GM18519 (cell line): ENCODE measurements at regions not wholly inside any gene's neighbourhood (a gene's known extent, or its start where the extent isn't known, plus 50 kb on each side); places are given as distances from the start of the nearest gene placed in this dataset.
A peak's percentile ranks its signal among the peaks of the same experiment; 100 is the strongest.

Source experiments
- ATAC-seq: cut with Tn5 transposase; IDR thresholded peaks from one replicate; pipeline ENCODE4 v1.9.1; 2021; ENCODE audit warnings: mild to moderate bottlenecking, moderate library complexity; ENCODE audit not compliant: unreplicated experiment, low FRiP score

- ATAC-seq, result no peak
Observed at GRCh38 chr2:196427986-196428634, 211.4 kb upstream of the CCDC150 start.

GRCh38 chr2:196431076-196431475 lies 208.4 kb upstream of the CCDC150 start:
- no peak for ATAC-seq

- no peak for ATAC-seq
Observed at GRCh38 chr2:196431957-196432356, 207.6 kb upstream of the CCDC150 start.

GRCh38 chr2:196433116-196433515 lies 206.4 kb upstream of the CCDC150 start:
- ATAC-seq, result no peak

- no peak for ATAC-seq
Observed at GRCh38 chr2:196434217-196434616, 205.3 kb upstream of the CCDC150 start.

- ATAC-seq, result no peak
Observed at GRCh38 chr2:196435189-196435588, 204.3 kb upstream of the CCDC150 start.

GRCh38 chr2:196437626-196438025 lies 201.9 kb upstream of the CCDC150 start:
- ATAC-seq, result no peak

- no peak for ATAC-seq
Observed at GRCh38 chr2:196439760-196440159, 199.8 kb upstream of the CCDC150 start.

GRCh38 chr2:196440413-196440812 lies 199.1 kb upstream of the CCDC150 start:
- ATAC-seq, result no peak

GRCh38 chr2:196441527-196441926 lies 198.0 kb upstream of the CCDC150 start:
- no peak for ATAC-seq

GRCh38 chr2:196442211-196442610 lies 197.3 kb upstream of the CCDC150 start:
- no peak for ATAC-seq

GRCh38 chr2:196444442-196444841 lies 195.1 kb upstream of the CCDC150 start:
- no peak for ATAC-seq

- no peak for ATAC-seq
Observed at GRCh38 chr2:196445991-196446390, 193.5 kb upstream of the CCDC150 start.

GRCh38 chr2:196448407-196449079 lies 191.0 kb upstream of the CCDC150 start:
- ATAC-seq, result peak; percentile 18

- ATAC-seq, result peak; percentile 59
Observed at GRCh38 chr2:196449083-196449482, 190.4 kb upstream of the CCDC150 start.

- ATAC-seq, result no peak
Observed at GRCh38 chr2:196452758-196453157, 186.8 kb upstream of the CCDC150 start.

- no peak for ATAC-seq
Observed at GRCh38 chr2:196453613-196454047, 185.9 kb upstream of the CCDC150 start.

- no peak for ATAC-seq
Observed at GRCh38 chr2:196454492-196454891, 185.0 kb upstream of the CCDC150 start.

- ATAC-seq, result no peak
Observed at GRCh38 chr2:196459539-196459938, 180.0 kb upstream of the CCDC150 start.

GRCh38 chr2:196463706-196464105 lies 175.8 kb upstream of the CCDC150 start:
- ATAC-seq, result no peak

- ATAC-seq, result no peak
Observed at GRCh38 chr2:196464311-196464710, 175.2 kb upstream of the CCDC150 start.

GRCh38 chr2:196466581-196466980 lies 172.9 kb upstream of the CCDC150 start:
- no peak for ATAC-seq
